ENCODE measurements at regions not wholly inside any gene's neighbourhood (a gene's known extent, or its start where the extent isn't known, plus 50 kb on each side); places are given as distances from the start of the nearest gene placed in this dataset.

- DNase-seq: no peak
Measured at GRCh38 chr11:114811971-114812370, 133.6 kb downstream of the NXPE2 start.

- no peak for DNase-seq
Measured at GRCh38 chr11:114812733-114813132, 134.4 kb downstream of the NXPE2 start.

- DNase-seq: no peak
Measured at GRCh38 chr11:114813189-114813718, 134.9 kb downstream of the NXPE2 start.

- DNase-seq: no peak
Measured at GRCh38 chr11:114815176-114815575, 136.8 kb downstream of the NXPE2 start.

GRCh38 chr11:114815761-114816160 lies 137.4 kb downstream of the NXPE2 start:
- DNase-seq: no peak

- DNase-seq: no peak
Measured at GRCh38 chr11:114816791-114817190, 138.5 kb downstream of the NXPE2 start.

- no peak for DNase-seq
Measured at GRCh38 chr11:114818382-114818781, 140.1 kb downstream of the NXPE2 start.

GRCh38 chr11:114819028-114819427 lies 140.7 kb downstream of the NXPE2 start:
- DNase-seq: no peak

GRCh38 chr11:114820621-114821020 lies 142.3 kb downstream of the NXPE2 start:
- no peak for DNase-seq

GRCh38 chr11:114821621-114822412 lies 143.5 kb downstream of the NXPE2 start:
- no peak for DNase-seq

- no peak for DNase-seq
Measured at GRCh38 chr11:114826910-114827442, 148.6 kb downstream of the NXPE2 start.

GRCh38 chr11:114827736-114828135 lies 149.4 kb downstream of the NXPE2 start:
- DNase-seq: no peak

- no peak for DNase-seq
Measured at GRCh38 chr11:114832532-114833125, 154.3 kb downstream of the NXPE2 start.

- no peak for DNase-seq
Measured at GRCh38 chr11:114836161-114836560, 157.8 kb downstream of the NXPE2 start.

GRCh38 chr11:114844896-114845295 lies 166.6 kb downstream of the NXPE2 start:
- DNase-seq: no peak

- no peak for DNase-seq
Measured at GRCh38 chr11:114845766-114846415, 167.6 kb downstream of the NXPE2 start.

GRCh38 chr11:114846416-114846791 lies 168.1 kb downstream of the NXPE2 start:
- DNase-seq: no peak

- no peak for DNase-seq
Measured at GRCh38 chr11:114847306-114847975, 169.1 kb downstream of the NXPE2 start.

GRCh38 chr11:114848027-114848426 lies 169.7 kb downstream of the NXPE2 start:
- no peak for DNase-seq

- no peak for DNase-seq
Measured at GRCh38 chr11:114857281-114857680, 179.0 kb downstream of the NXPE2 start.

- no peak for DNase-seq
Measured at GRCh38 chr11:114864896-114865295, 186.6 kb downstream of the NXPE2 start.

GRCh38 chr11:114876234-114876633 lies 197.9 kb downstream of the NXPE2 start:
- no peak for DNase-seq

GRCh38 chr11:114877976-114878375 lies 199.6 kb downstream of the NXPE2 start:
- DNase-seq: no peak
